ENCODE measurements at regions not wholly inside any gene's neighbourhood (a gene's known extent, or its start where the extent isn't known, plus 50 kb on each side); places are given as distances from the start of the nearest gene placed in this dataset.

GRCh38 chr15:69838994-69839393 lies 258.7 kb downstream of the TLE3 start:
- H3K4me3 ChIP-seq, result no peak overlapping the region
- DNase-seq (ENCODE audit: low spot score), result no peak
- H3K9me3 ChIP-seq, result no peaks in the 10 kb centered on the region
- 91% methylated on average over 2 of the region's 2 CpGs for WGBS
- intact Hi-C loops (cut with DNase I), result no loop called here
- H3K36me3 ChIP-seq, result no peaks in the 10 kb centered on the region
- TF ChIP-seq POLR2AphosphoS5 (IDR thresholded peaks at IDR 0.05), result no peak
- no peak for TF ChIP-seq CTCF (IDR thresholded peaks at IDR 0.05)
- no peak for TF ChIP-seq POLR2A (IDR thresholded peaks at IDR 0.05)
- no peak overlapping the region for H3K27ac ChIP-seq
- no peaks in the 10 kb centered on the region for H3K4me1 ChIP-seq (replicated peaks)
- H3K27me3 ChIP-seq (replicated peaks; ENCODE audit: insufficient read depth), result no peaks in the 10 kb centered on the region

GRCh38 chr15:69841113-69841828 lies 256.4 kb downstream of the TLE3 start:
- Histone ChIP-seq H3K4me3 (no peak overlapping the region), H3K27ac (no peak overlapping the region), H3K9me3 (no peaks in the 10 kb centered on the region), H3K4me1 (replicated peaks) (no peaks in the 10 kb centered on the region), H3K36me3 (no peaks in the 10 kb centered on the region), H3K27me3 (replicated peaks; ENCODE audit: insufficient read depth) (no peaks in the 10 kb centered on the region)
- peak; percentile 33 for DNase-seq (ENCODE audit: low spot score)
- intact Hi-C loops (cut with DNase I), result no loop called here
- TF ChIP-seq CTCF (IDR thresholded peaks at IDR 0.05), result no peak
- peak; percentile 46 for TF ChIP-seq POLR2AphosphoS5 (IDR thresholded peaks at IDR 0.05)
- TF ChIP-seq POLR2A (IDR thresholded peaks at IDR 0.05), result no peak
- 33% methylated on average over 21 of the region's 21 CpGs for WGBS

- intact Hi-C loops (cut with DNase I), result no loop called here
- WGBS, result 93% methylated on average over 5 of the region's 5 CpGs
These were observed 254.9 kb downstream of the TLE3 start for GRCh38 chr15:69842851-69843250.

GRCh38 chr15:69843276-69843899 lies 254.3 kb downstream of the TLE3 start:
- H3K9me3 ChIP-seq, result no peaks in the 10 kb centered on the region
- no peak for DNase-seq (ENCODE audit: low spot score)
- H3K4me3 ChIP-seq, result no peak overlapping the region
- H3K27me3 ChIP-seq (replicated peaks; ENCODE audit: insufficient read depth), result no peaks in the 10 kb centered on the region
- TF ChIP-seq CTCF (IDR thresholded peaks at IDR 0.05) (no peak), POLR2AphosphoS5 (IDR thresholded peaks at IDR 0.05) (no peak), POLR2A (IDR thresholded peaks at IDR 0.05) (no peak)
- H3K36me3 ChIP-seq, result no peaks in the 10 kb centered on the region
- no peaks in the 10 kb centered on the region for H3K4me1 ChIP-seq (replicated peaks)
- intact Hi-C loops (cut with DNase I), result no loop called here
- no peak overlapping the region for H3K27ac ChIP-seq
- 85% methylated on average over 13 of the region's 13 CpGs for WGBS

More at GRCh38 chr15:69842851-69843250, 254.9 kb downstream of the TLE3 start:
- Histone ChIP-seq H3K27ac (no peak overlapping the region), H3K4me1 (replicated peaks) (no peaks in the 10 kb centered on the region), H3K36me3 (no peaks in the 10 kb centered on the region), H3K27me3 (replicated peaks; ENCODE audit: insufficient read depth) (no peaks in the 10 kb centered on the region), H3K9me3 (no peaks in the 10 kb centered on the region), H3K4me3 (no peak overlapping the region)
- TF ChIP-seq POLR2AphosphoS5 (IDR thresholded peaks at IDR 0.05) (no peak), CTCF (IDR thresholded peaks at IDR 0.05) (no peak), POLR2A (IDR thresholded peaks at IDR 0.05) (no peak)
- no peak for DNase-seq (ENCODE audit: low spot score)

- Histone ChIP-seq H3K27me3 (replicated peaks; ENCODE audit: insufficient read depth) (no peaks in the 10 kb centered on the region), H3K36me3 (no peaks in the 10 kb centered on the region), H3K4me1 (replicated peaks) (no peaks in the 10 kb centered on the region), H3K4me3 (no peak overlapping the region), H3K9me3 (no peaks in the 10 kb centered on the region), H3K27ac (no peak overlapping the region)
- intact Hi-C loops (cut with DNase I), result no loop called here
- 83% methylated on average over 10 of the region's 10 CpGs for WGBS
- no peak for DNase-seq (ENCODE audit: low spot score)
- TF ChIP-seq CTCF (IDR thresholded peaks at IDR 0.05) (no peak), POLR2AphosphoS5 (IDR thresholded peaks at IDR 0.05) (no peak), POLR2A (IDR thresholded peaks at IDR 0.05) (no peak)
These were observed 253.8 kb downstream of the TLE3 start for GRCh38 chr15:69843900-69844304.

Data from prostate gland (tissue), 2 donors.